HG03103 (cell line): ENCODE measurements at regions not wholly inside any gene's neighbourhood (a gene's known extent, or its start where the extent isn't known, plus 50 kb on each side); places are given as distances from the start of the nearest gene placed in this dataset.

Source experiments
- ATAC-seq: cut with Tn5 transposase; IDR thresholded peaks from one replicate; pipeline ENCODE4 v1.9.1; 2021; ENCODE audit warnings: low read depth; ENCODE audit not compliant: unreplicated experiment

DNA sequence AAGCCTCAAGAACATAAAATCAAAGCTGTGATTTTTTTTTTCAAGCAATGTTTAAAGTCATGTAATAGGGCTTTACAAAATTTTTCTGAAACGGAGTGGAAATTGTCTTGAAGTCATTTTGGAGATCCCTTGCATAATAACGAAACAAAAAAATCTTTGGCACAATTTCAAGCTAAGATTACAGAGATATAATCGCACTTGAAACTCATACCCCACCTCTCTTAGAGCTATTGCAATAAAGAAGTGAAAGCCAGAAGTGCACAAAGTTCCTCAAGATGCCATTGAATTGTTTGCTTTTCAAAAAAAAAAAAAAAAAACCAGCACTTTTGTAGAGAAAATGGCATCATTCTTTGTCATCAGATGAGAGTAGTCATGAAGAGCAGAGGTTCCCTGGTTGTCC lies 152.3 kb downstream of the PAX3 start:
- no peak for ATAC-seq

DNA sequence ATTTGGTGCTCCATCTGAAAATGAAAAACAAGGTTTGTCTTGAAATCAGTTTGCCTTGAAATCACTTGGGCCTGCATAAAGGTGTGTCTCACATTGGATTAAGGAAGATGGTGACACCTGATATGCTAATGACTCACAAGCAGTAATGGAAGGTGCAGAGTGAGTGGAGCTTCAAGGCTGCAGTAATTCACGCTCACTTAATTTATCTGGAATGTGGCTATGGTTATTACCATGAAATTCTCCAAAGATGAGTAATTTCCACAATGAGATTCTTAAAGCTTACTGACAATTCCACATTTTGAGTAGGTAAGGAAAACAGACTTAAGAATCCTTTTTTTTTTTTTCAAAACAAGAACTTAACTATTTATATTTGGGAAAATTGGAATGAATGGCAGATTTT lies 156.8 kb downstream of the PAX3 start:
- no peak for ATAC-seq

- ATAC-seq = no peak
These were observed 162.6 kb downstream of the PAX3 start for GRCh38 chr2:222136106-222136630.

DNA sequence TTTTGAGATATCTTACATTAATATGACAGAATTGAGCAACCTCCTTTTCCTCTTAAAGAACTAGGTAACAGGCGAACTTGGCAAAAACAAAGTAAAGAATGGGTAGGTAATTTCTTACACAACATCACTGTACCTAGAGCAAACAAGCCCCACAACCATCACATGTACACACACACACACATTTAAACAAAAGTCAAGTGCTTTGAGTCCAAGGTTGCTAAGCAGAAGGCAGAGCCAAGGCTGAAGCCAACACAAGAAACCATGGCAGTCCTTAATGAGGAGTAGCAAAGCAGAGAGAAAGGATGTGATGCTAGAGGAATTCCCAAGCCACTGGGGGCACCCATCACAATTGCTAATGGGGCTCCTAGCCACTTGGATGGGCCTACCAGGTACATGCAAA lies 164.1 kb downstream of the PAX3 start:
- ATAC-seq = no peak

GRCh38 chr2:222133897-222134296 lies 164.9 kb downstream of the PAX3 start:
- no peak for ATAC-seq

- no peak for ATAC-seq
These were observed 167.9 kb downstream of the PAX3 start for GRCh38 chr2:222130855-222131254.

DNA sequence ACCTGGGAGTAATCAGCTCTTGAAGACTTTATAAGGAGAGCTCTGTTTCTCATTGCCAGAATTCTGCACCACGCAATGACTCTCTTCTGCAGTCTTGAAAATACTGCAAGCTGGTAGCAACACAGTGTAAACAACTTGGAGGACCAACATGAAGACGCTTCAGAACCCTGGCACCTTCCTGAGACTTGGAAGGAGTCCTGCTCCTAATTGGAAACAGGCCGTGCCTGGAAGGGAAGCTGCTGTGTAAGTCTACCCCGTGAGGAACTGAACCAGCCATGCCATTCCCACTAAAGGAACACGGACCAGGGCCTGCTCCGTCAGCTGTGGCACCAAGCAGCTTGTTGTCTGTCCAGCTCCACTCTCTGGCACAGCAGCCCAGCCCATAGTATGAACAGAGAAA lies 171.1 kb downstream of the PAX3 start:
- no peak for ATAC-seq

GRCh38 chr2:222120933-222121332 lies 177.9 kb downstream of the PAX3 start:
- ATAC-seq = no peak

GRCh38 chr2:222115296-222115695 lies 183.5 kb downstream of the PAX3 start:
- no peak for ATAC-seq

DNA sequence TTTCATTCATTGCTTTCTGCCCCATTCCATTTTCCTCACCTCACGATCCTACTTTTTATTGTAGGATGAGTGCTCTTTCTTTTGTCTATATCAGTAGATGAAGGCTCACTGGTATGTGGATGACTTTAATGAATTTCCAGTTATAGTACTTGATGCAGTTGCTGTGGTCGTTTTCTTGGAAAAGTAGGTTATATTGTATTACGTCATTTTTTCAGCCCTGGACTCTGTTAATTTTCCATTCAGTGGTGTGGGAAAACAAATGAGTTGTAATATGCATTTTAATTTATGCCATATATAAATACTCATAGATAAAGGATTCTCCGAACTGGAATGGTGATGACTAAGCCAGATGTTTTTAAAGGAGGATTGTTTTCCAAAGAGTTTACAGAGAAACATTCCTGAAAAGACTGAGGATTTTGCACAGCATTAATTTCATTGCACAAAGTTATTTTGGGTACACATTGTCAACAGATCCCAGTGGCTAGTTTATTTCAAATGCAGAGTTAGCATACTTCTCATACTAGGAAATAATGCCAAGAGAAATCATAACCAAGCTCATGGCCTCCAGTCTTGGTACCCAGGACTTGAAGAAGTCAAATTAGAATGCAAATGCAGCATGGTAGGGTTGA lies 189.7 kb downstream of the PAX3 start:
- no peak for ATAC-seq

DNA sequence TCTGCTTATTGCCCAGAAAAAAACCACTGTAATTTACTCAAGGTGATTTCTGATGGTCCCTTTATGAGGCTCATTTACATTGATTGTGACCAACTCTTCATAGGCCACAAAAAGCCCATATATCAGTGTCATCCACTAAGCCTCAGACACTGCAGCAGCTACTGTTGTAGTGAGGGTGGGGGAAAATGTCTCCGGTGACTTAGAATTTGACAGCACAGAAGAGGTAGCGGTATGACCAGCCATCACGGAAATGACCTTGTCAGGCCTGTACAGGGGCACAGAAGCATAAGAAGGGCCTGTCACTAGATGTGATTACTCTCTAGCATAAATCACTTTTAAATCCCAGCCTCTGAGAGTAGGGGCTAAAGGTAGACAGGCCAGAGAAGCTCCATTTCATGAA lies 190.3 kb downstream of the PAX3 start:
- ATAC-seq = no peak

- ATAC-seq = no peak
These were observed 193.8 kb downstream of the PAX3 start for GRCh38 chr2:222105046-222105445.

- no peak for ATAC-seq
These were observed 196.0 kb downstream of the PAX3 start for GRCh38 chr2:222102575-222103349.

GRCh38 chr2:222100704-222101699 lies 197.8 kb downstream of the PAX3 start:
- no peak for ATAC-seq

GRCh38 chr2:222088561-222088960 lies 210.2 kb downstream of the PAX3 start:
- no peak for ATAC-seq

- ATAC-seq = no peak
These were observed 210.8 kb downstream of the PAX3 start for GRCh38 chr2:222087998-222088397.

- no peak for ATAC-seq
These were observed 216.6 kb downstream of the PAX3 start for GRCh38 chr2:222082201-222082600.

- ATAC-seq = no peak
These were observed 218.7 kb downstream of the PAX3 start for GRCh38 chr2:222080141-222080540.

- ATAC-seq = no peak
These were observed 221.7 kb downstream of the PAX3 start for GRCh38 chr2:222076973-222077690.

DNA sequence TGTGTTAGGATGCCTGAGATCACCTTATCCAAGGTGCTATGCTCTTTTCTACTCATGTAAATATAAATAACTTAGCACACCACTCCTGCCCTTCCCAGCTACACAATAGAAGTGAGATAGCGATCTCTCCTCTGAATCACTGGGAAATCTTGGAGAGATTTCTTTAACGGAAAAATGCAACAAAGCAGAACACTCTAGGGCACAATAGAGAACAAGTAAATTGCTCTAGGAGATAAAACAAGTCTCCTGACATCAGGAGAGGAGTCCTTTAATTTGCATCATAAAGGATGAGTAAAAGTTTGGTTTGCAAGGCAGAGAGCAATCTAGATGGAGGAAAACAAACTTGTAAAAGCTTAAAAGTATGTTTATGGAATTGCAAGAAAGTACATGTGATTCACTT lies 224.1 kb downstream of the PAX3 start:
- no peak for ATAC-seq
